HEK293T (cell line): ENCODE measurements at regions not wholly inside any gene's neighbourhood (a gene's known extent, or its start where the extent isn't known, plus 50 kb on each side); places are given as distances from the start of the nearest gene placed in this dataset.

ENCODE experiments used
- CTCF ChIA-PET: fragments of 350-600 bp; formaldehyde crosslinking; extraction: SDS; loops from one replicate; lab custom pipeline; 2021; ENCODE audit warnings: antibody characterized with exemption, inconsistent platforms; lab: Yijun Ruan, JAX
- POLR2A ChIA-PET: fragments of 350-600 bp; formaldehyde crosslinking; extraction: SDS; loops from one replicate; lab custom pipeline; 2020; ENCODE audit warnings: antibody characterized with exemption, inconsistent platforms; lab: Yijun Ruan, JAX
- DNase-seq: peaks from one replicate; pipeline ENCODE4 v3.0.0; 2012; ENCODE audit warnings: mixed read lengths; ENCODE audit errors: extremely low spot score
- ARNT ChIP-seq: fragments of 450-650 bp; IDR thresholded peaks from 2 replicates; pipeline ENCODE4 v1.6.1; 2017; ENCODE audit warnings: mild to moderate bottlenecking
- BHLHE40 ChIP-seq: fragments of 450-650 bp; IDR thresholded peaks from 2 replicates; pipeline ENCODE4 v1.6.1; 2016; ENCODE audit warnings: mild to moderate bottlenecking, moderate library complexity, borderline replicate concordance
- CTBP1 ChIP-seq: fragments of 450-650 bp; IDR thresholded peaks from 2 replicates; pipeline ENCODE4 v1.6.1; 2016; ENCODE audit warnings: borderline replicate concordance
- ELF4 ChIP-seq: fragments of 450-650 bp; IDR thresholded peaks from 2 replicates; pipeline ENCODE4 v1.6.1; 2017; ENCODE audit warnings: antibody characterized with exemption
- FOXA1 ChIP-seq: fragments of 450-650 bp; IDR thresholded peaks from 2 replicates; pipeline ENCODE4 v1.6.1; 2016; ENCODE audit warnings: mild to moderate bottlenecking
- FOXK2 ChIP-seq: fragments of 450-650 bp; IDR thresholded peaks from 2 replicates; pipeline ENCODE4 v1.6.1; 2016; ENCODE audit warnings: mild to moderate bottlenecking
- FOXM1 ChIP-seq: fragments of 450-650 bp; IDR thresholded peaks from 2 replicates; pipeline ENCODE4 v1.6.1; 2017; ENCODE audit warnings: mild to moderate bottlenecking, borderline replicate concordance
- HDGF ChIP-seq: fragments of 450-650 bp; IDR thresholded peaks from 2 replicates; pipeline ENCODE4 v1.6.1; 2017; ENCODE audit warnings: antibody characterized with exemption, borderline replicate concordance
- L3MBTL2 ChIP-seq: fragments of 450-650 bp; conservative IDR thresholded peaks from 2 replicates; pipeline ENCODE4 v1.6.1; 2016; ENCODE audit warnings: mild to moderate bottlenecking
- LEF1 ChIP-seq: fragments of 450-650 bp; IDR thresholded peaks from 2 replicates; pipeline ENCODE4 v1.6.1; 2017; ENCODE audit warnings: mild to moderate bottlenecking, borderline replicate concordance
- NFRKB ChIP-seq: fragments of 450-650 bp; IDR thresholded peaks from 2 replicates; pipeline ENCODE4 v1.6.1; 2016; ENCODE audit warnings: mild to moderate bottlenecking, moderate library complexity
- SP1 ChIP-seq: fragments of 450-650 bp; IDR thresholded peaks from 2 replicates; pipeline ENCODE4 v1.6.1; 2017
- SUZ12 ChIP-seq: fragments of 450-650 bp; IDR thresholded peaks from 2 replicates; pipeline ENCODE4 v1.6.1; 2016; ENCODE audit warnings: mild to moderate bottlenecking
- TARDBP ChIP-seq: fragments of 450-650 bp; IDR thresholded peaks from 2 replicates; pipeline ENCODE4 v1.6.1; 2016
- ZNF384 ChIP-seq: fragments of 450-650 bp; IDR thresholded peaks from 2 replicates; pipeline ENCODE4 v1.6.1; 2016
- TF ChIP-seq, protein P1 (sequence below): fragments of 450-650 bp; IDR thresholded peaks from 2 replicates; pipeline ENCODE4 v1.6.1; 2016

DNA sequence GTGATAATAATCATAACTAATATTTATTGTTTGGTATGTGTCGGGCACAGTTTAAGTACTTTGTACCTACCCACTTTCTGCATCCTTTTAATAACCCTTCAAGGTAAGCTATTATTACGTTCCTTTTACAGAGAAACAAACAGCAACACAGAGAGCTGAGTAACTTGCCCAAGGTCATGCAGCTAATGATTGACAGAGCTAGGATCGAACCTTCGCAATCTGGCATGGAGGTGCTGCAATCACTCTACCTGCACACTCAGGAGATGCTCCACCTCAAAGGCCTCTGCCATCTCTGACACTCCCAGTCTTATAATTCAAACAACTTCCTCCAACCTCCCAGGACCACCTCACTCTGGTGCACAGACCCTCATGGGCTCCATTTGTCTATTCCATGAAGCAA lies 137.2 kb downstream of the DMRTA2 start:
- CTCF ChIA-PET = interaction anchor here (0.6 kb wide), 1 partner anchor 28 kb away, joined by 4 read pairs; no protein-coding TSS in a partner anchor
- no peak for TF ChIP-seq L3MBTL2
- no peak for TF ChIP-seq SP1
- POLR2A ChIA-PET = no interaction called here
- DNase-seq = no peak

DNA sequence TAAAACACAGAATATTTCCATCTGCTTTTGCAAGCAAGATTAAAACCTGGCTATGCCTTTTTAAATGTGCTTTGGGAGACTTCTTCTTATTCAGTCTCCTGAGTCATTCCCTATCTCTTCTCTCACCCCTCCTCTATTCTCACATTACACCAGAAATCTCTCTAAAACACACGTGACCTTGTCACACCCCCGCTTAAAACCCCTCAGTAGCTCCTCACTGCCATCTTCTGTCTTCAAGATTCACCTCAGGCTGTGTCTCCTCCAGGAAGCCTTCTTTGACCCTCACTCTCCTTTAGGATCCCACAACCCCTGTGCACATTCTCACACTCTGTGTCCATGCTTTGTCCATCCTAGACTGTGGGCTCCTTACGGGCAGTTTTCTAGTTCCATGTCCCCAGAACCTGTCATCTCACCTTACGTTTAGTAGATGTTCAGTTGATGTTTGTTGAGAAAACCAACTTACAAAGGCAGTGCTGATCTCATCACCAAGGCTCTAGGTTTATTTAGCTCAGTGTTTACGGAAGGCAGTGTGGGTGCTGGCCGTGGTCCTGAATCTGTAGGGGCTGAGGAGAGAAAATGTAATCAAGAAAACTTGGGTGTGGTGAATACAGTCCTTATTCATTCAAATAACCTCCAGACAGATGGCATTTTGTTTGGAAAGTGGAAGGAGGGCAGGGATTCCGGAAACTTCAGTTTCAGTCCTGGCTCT lies 143.5 kb downstream of the DMRTA2 start:
- ChIA-PET CTCF (interaction anchor here (0.6 kb wide), 1 partner anchor 11 kb away, joined by 4 read pairs; no protein-coding TSS in a partner anchor), POLR2A (no interaction called here)
- TF ChIP-seq ARNT (no peak), CTBP1 (no peak), LEF1 (no peak), SP1 (no peak), SUZ12 (no peak), FOXA1 (no peak), TARDBP (no peak), HDGF (no peak), L3MBTL2 (no peak), BHLHE40 (no peak), FOXK2 (no peak), NFRKB (no peak), ZNF384 (no peak), ELF4 (no peak), FOXM1 (no peak)
- TF ChIP-seq, protein P1, sequence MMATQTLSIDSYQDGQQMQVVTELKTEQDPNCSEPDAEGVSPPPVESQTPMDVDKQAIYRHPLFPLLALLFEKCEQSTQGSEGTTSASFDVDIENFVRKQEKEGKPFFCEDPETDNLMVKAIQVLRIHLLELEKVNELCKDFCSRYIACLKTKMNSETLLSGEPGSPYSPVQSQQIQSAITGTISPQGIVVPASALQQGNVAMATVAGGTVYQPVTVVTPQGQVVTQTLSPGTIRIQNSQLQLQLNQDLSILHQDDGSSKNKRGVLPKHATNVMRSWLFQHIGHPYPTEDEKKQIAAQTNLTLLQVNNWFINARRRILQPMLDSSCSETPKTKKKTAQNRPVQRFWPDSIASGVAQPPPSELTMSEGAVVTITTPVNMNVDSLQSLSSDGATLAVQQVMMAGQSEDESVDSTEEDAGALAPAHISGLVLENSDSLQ = no peak
- peak; percentile 17 for DNase-seq

DNA sequence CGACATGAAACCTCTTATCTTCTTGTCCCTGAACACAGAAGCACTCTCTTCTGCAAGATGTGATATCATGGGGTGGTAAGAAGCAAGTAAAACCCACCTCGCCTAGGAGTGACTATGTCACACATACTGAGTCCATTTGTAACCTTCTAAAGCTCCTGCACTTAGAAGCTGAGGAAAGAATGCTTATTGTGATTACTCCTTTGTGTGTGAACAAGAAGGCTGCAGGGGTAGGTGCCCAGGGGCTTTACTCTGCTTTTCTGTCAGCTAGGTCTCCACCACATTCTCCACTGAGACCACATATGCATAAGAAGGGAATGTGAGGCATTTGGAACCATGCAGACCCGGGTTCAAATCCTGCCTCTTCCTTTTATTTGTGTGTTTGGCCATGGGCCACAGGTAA lies 144.3 kb downstream of the DMRTA2 start:
- no peak for DNase-seq
- TF ChIP-seq CTBP1 (no peak), SUZ12 (no peak), FOXM1 (no peak), FOXA1 (no peak), FOXK2 (no peak), ZNF384 (no peak), ARNT (no peak), BHLHE40 (no peak), NFRKB (no peak), ELF4 (no peak), SP1 (no peak), TARDBP (no peak), LEF1 (no peak), HDGF (no peak), L3MBTL2 (no peak)
- TF ChIP-seq, protein P1 = no peak
- ChIA-PET POLR2A (no interaction called here), CTCF (no interaction called here)

DNA sequence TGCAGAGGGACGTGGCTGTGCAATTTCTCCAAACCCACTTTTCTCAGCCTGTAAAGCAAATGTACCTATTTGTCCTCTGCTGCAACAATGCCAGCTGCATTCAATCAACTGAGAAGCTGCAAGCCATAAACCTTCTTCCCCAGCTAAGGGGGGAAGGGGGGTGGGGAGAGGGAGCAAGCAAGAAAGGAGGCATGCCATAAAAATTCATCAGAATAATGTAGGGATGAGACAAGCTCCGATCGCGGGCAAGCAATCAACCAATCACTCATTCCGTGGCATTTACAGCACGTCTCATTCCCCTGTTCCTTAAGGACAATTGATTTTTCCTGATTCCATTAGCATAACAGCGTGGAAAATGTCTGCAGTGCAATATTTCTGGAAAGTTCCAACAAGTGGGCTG lies 144.8 kb downstream of the DMRTA2 start:
- TF ChIP-seq, protein P1 = no peak
- TF ChIP-seq LEF1 (no peak), SP1 (no peak)
- no peak for DNase-seq
- ChIA-PET POLR2A (no interaction called here), CTCF (no interaction called here)

DNA sequence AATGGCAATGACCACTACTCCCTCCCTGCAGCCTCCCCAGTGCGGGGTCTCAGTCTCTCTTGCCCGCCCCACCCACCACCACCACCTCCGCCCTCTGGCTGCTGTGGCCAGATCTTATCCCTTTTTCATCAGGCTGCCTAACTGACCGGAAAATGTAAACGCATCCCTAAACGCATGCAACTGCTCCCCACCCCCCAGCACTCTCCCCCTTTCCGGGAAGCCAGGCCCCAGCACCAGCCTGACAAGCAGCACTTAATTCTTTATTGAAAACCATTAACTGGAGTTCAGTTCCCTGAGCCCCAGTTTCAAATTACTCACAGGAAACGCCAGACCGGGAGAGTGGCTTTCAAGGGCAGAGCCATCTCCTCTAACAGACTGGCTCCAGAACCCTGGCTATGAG lies 147.7 kb downstream of the DMRTA2 start:
- CTCF ChIA-PET = no interaction called here
- POLR2A ChIA-PET = no interaction called here
- TF ChIP-seq LEF1 (no peak), HDGF (no peak), FOXM1 (no peak), NFRKB (no peak), FOXA1 (no peak), SP1 (no peak), SUZ12 (no peak), L3MBTL2 (no peak), ARNT (no peak)
- TF ChIP-seq, protein P1 = no peak
- DNase-seq = no peak

DNA sequence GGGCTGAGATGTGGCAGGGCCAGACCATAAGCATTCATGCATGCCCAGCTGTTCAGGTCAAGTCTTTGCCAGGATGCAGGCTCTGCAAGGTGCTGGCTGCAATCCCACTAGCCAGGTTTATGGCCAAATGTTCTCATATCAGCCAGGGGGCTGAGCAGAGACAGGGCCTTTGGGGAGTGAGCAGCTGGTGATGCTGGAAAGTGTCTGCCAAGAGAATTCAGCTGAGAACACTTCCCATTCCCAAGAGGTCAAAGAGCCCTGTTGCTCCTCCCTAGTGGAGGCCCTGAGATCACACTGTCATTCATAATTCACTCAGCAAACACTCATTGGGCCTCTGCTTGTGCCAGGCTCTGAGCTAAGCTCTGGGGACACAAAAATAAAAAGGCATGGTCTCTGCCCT lies 150.3 kb downstream of the DMRTA2 start:
- TF ChIP-seq L3MBTL2 (no peak), TARDBP (no peak)
- POLR2A ChIA-PET = no interaction called here
- CTCF ChIA-PET = interaction anchor here (0.5 to 0.7 kb wide), 2 partner anchors 11 to 1262 kb away, joined by 3 to 4 read pairs; no protein-coding TSS in a partner anchor
- no peak for DNase-seq
